ENCODE measurements at regions not wholly inside any gene's neighbourhood (a gene's known extent, or its start where the extent isn't known, plus 50 kb on each side); places are given as distances from the start of the nearest gene placed in this dataset.

GRCh38 chr2:16588565-16588964 is 77.1 kb downstream of the CYRIA start:
- WGBS, 10 experiments, result 0 to 100% (median 60%) methylated on average over 1 to 3 of the region's 3 CpGs; no CpG with 5 or more reads in 1 of the 10 experiments
- Histone ChIP-seq H3K27ac (no peak overlapping the region), H3K4me3 (no peak overlapping the region), H3K4me1 (replicated peaks in 1 of 2) (peaks cover 0 to 5% of the 10 kb centered on the region in 2 donors)
- in situ Hi-C loops (cut with MboI; ENCODE audit: low pct_unique_long_range_greater_than_20kb in 2 of 9, low sequenced_read_pairs in 9 of 9, unreplicated experiment in 9 of 9), result no loop called here
- peak in 3 of 8 experiments; percentile 16 to 72 (median 66) for ATAC-seq (replicated peaks in 6 of 8)

GRCh38 chr2:16587601-16588000 is 78.0 kb downstream of the CYRIA start:
- H3K4me3 ChIP-seq, result no peak overlapping the region
- in situ Hi-C loops (cut with MboI; ENCODE audit: low pct_unique_long_range_greater_than_20kb in 2 of 9, low sequenced_read_pairs in 9 of 9, unreplicated experiment in 9 of 9), result no loop called here
- no peak for ATAC-seq (replicated peaks in 6 of 8)
- no peak overlapping the region for H3K27ac ChIP-seq
- WGBS, 10 experiments, result 0 to 100% (median 86%) methylated on average over 1 to 4 of the region's 4 CpGs; no CpG with 5 or more reads in 1 of the 10 experiments
- peaks cover 0 to 5% of the 10 kb centered on the region in 2 donors for H3K4me1 ChIP-seq (replicated peaks in 1 of 2)

GRCh38 chr2:16584824-16585540 is 80.7 kb downstream of the CYRIA start:
- ATAC-seq (replicated peaks in 6 of 8), result no peak
- H3K4me3 ChIP-seq, result no peak overlapping the region
- in situ Hi-C loops (cut with MboI; ENCODE audit: low pct_unique_long_range_greater_than_20kb in 2 of 9, low sequenced_read_pairs in 9 of 9, unreplicated experiment in 9 of 9), result no loop called here
- WGBS, 10 experiments, result 21 to 100% (median 48%) methylated on average over 1 to 2 of the region's 2 CpGs; no CpG with 5 or more reads in 4 of the 10 experiments
- H3K4me1 ChIP-seq (replicated peaks in 1 of 2), result peaks cover 0 to 5% of the 10 kb centered on the region in 2 donors
- no peak overlapping the region for H3K27ac ChIP-seq

GRCh38 chr2:16584084-16584483 is 81.5 kb downstream of the CYRIA start:
- H3K4me3 ChIP-seq, result no peak overlapping the region
- peaks cover 0 to 5% of the 10 kb centered on the region in 2 donors for H3K4me1 ChIP-seq (replicated peaks in 1 of 2)
- peak in 2 of 8 experiments; percentile 60 to 69 for ATAC-seq (replicated peaks in 6 of 8)
- no peak overlapping the region for H3K27ac ChIP-seq
- in situ Hi-C loops (cut with MboI; ENCODE audit: low pct_unique_long_range_greater_than_20kb in 2 of 9, low sequenced_read_pairs in 9 of 9, unreplicated experiment in 9 of 9), result no loop called here
- 0 to 100% (median 45%) methylated on average over 1 to 2 of the region's 2 CpGs; no CpG with 5 or more reads in 3 of the 10 experiments for WGBS, 10 experiments

- no peak for ATAC-seq (replicated peaks in 6 of 8)
- Histone ChIP-seq H3K4me3 (no peak overlapping the region), H3K4me1 (replicated peaks in 1 of 2) (peaks cover 0 to 5% of the 10 kb centered on the region in 2 donors), H3K27ac (no peak overlapping the region)
- 0 to 100% (median 67%) methylated on average over 1 of the region's 1 CpG; no CpG with 5 or more reads in 2 of the 10 experiments for WGBS, 10 experiments
- in situ Hi-C loops (cut with MboI; ENCODE audit: low pct_unique_long_range_greater_than_20kb in 2 of 9, low sequenced_read_pairs in 9 of 9, unreplicated experiment in 9 of 9), result no loop called here
Observed at GRCh38 chr2:16581241-16581640, 84.4 kb downstream of the CYRIA start.

GRCh38 chr2:16578081-16578480 is 87.6 kb downstream of the CYRIA start:
- 9 to 100% (median 94%) methylated on average over 1 to 3 of the region's 3 CpGs for WGBS, 10 experiments
- Histone ChIP-seq H3K4me3 (no peak overlapping the region), H3K4me1 (replicated peaks in 1 of 2) (no peaks in the 10 kb centered on the region), H3K27ac (no peak overlapping the region)
- no peak for ATAC-seq (replicated peaks in 6 of 8)
- in situ Hi-C loops (cut with MboI; ENCODE audit: low pct_unique_long_range_greater_than_20kb in 2 of 9, low sequenced_read_pairs in 9 of 9, unreplicated experiment in 9 of 9), result no loop called here

- H3K27ac ChIP-seq, result no peak overlapping the region
- 0 to 100% (median 65%) methylated on average over 1 to 3 of the region's 3 CpGs for WGBS, 10 experiments
- H3K4me1 ChIP-seq (replicated peaks in 1 of 2), result peaks cover 0 to 2% of the 10 kb centered on the region in 2 donors
- H3K4me3 ChIP-seq, result no peak overlapping the region
- ATAC-seq (replicated peaks in 6 of 8), result no peak
- in situ Hi-C loops (cut with MboI; ENCODE audit: low pct_unique_long_range_greater_than_20kb in 2 of 9, low sequenced_read_pairs in 9 of 9, unreplicated experiment in 9 of 9), result no loop called here
Observed at GRCh38 chr2:16570516-16570915, 95.1 kb downstream of the CYRIA start.

- in situ Hi-C loops (cut with MboI; ENCODE audit: low pct_unique_long_range_greater_than_20kb in 2 of 9, low sequenced_read_pairs in 9 of 9, unreplicated experiment in 9 of 9), result no loop called here
- H3K4me3 ChIP-seq, result no peak overlapping the region
- H3K4me1 ChIP-seq (replicated peaks in 1 of 2), result peaks cover 0 to 2% of the 10 kb centered on the region in 2 donors
- ATAC-seq (replicated peaks in 6 of 8), result peak in 1 of 8 experiments; percentile 68
- H3K27ac ChIP-seq, result no peak overlapping the region
- WGBS, 10 experiments, result 20 to 95% (median 76%) methylated on average over 1 to 3 of the region's 4 CpGs; no CpG with 5 or more reads in 2 of the 10 experiments
Observed at GRCh38 chr2:16568998-16569784, 96.4 kb downstream of the CYRIA start.

GRCh38 chr2:16566701-16567100 is 98.9 kb downstream of the CYRIA start:
- Histone ChIP-seq H3K4me3 (no peak overlapping the region), H3K27ac (no peak overlapping the region), H3K4me1 (replicated peaks in 1 of 2) (no peaks in the 10 kb centered on the region)
- ATAC-seq (replicated peaks in 6 of 8), result no peak
- WGBS, 10 experiments, result 11 to 93% (median 69%) methylated on average over 2 to 4 of the region's 4 CpGs; no CpG with 5 or more reads in 4 of the 10 experiments
- in situ Hi-C loops (cut with MboI; ENCODE audit: low pct_unique_long_range_greater_than_20kb in 2 of 9, low sequenced_read_pairs in 9 of 9, unreplicated experiment in 9 of 9), result no loop called here

GRCh38 chr2:16565481-16565880 is 100.2 kb downstream of the CYRIA start:
- ATAC-seq (replicated peaks in 6 of 8), result no peak
- H3K4me3 ChIP-seq, result no peak overlapping the region
- H3K4me1 ChIP-seq (replicated peaks in 1 of 2), result peaks cover 0 to 1% of the 10 kb centered on the region in 2 donors
- 5 to 100% (median 86%) methylated on average over 3 to 8 of the region's 8 CpGs; no CpG with 5 or more reads in 3 of the 10 experiments for WGBS, 10 experiments
- in situ Hi-C loops (cut with MboI; ENCODE audit: low pct_unique_long_range_greater_than_20kb in 2 of 9, low sequenced_read_pairs in 9 of 9, unreplicated experiment in 9 of 9), result no loop called here
- no peak overlapping the region for H3K27ac ChIP-seq

- in situ Hi-C loops (cut with MboI; ENCODE audit: low pct_unique_long_range_greater_than_20kb in 2 of 9, low sequenced_read_pairs in 9 of 9, unreplicated experiment in 9 of 9), result no loop called here
- ATAC-seq (replicated peaks in 6 of 8), result no peak
- 31 to 100% (median 77%) methylated on average over 2 to 3 of the region's 3 CpGs; no CpG with 5 or more reads in 2 of the 10 experiments for WGBS, 10 experiments
- H3K4me3 ChIP-seq, result no peak overlapping the region
- H3K4me1 ChIP-seq (replicated peaks in 1 of 2), result peaks cover 5 to 19% of the 10 kb centered on the region in 2 donors
- H3K27ac ChIP-seq, result no peak overlapping the region
Observed at GRCh38 chr2:16561676-16562075, 104.0 kb downstream of the CYRIA start.

- in situ Hi-C loops (cut with MboI; ENCODE audit: low pct_unique_long_range_greater_than_20kb in 2 of 9, low sequenced_read_pairs in 9 of 9, unreplicated experiment in 9 of 9), result no loop called here
- Histone ChIP-seq H3K4me3 (no peak overlapping the region), H3K27ac (no peak overlapping the region), H3K4me1 (replicated peaks in 1 of 2) (peaks cover 5 to 19% of the 10 kb centered on the region in 2 donors)
- 40 to 100% (median 73%) methylated on average over 1 to 6 of the region's 6 CpGs; no CpG with 5 or more reads in 2 of the 10 experiments for WGBS, 10 experiments
- no peak for ATAC-seq (replicated peaks in 6 of 8)
Observed at GRCh38 chr2:16561251-16561650, 104.4 kb downstream of the CYRIA start.

Data from motor neuron (in vitro differentiated cells).